ENCODE measurements at regions not wholly inside any gene's neighbourhood (a gene's known extent, or its start where the extent isn't known, plus 50 kb on each side); places are given as distances from the start of the nearest gene placed in this dataset.

- ATAC-seq (no peak), FAIRE-seq (no peak), DNase-seq (ENCODE audit: low spot score) (no peak)
- no peaks in the 10 kb centered on the region for H3K36me3 ChIP-seq (replicated peaks in 1 of 2; ENCODE audit: control insufficient read depth in 1 of 2, insufficient read depth in 2 of 2, low read length in 2 of 2)
- in situ Hi-C loops (cut with HindIII; ENCODE audit: extremely low pct_ligation_motif_present, low pct_unique_long_range_greater_than_20kb) = no loop called here
- no peaks in the 10 kb centered on the region for H3K27me3 ChIP-seq (ENCODE audit: control insufficient read depth in 1 of 2, insufficient read depth in 2 of 2, low read length in 2 of 2)
- no peaks in the 10 kb centered on the region for H3K79me2 ChIP-seq (ENCODE audit: insufficient read depth, low read length)
- 100% methylated on average over 2 of the region's 2 CpGs for WGBS (ENCODE audit: low lambda C conversion rate)
- TF ChIP-seq ZSCAN21 (CRISPR knock-in tag; IDR thresholded peaks at IDR 0.05; ENCODE audit: borderline replicate concordance) (no peak), ZNF878 (CRISPR knock-in tag; IDR thresholded peaks at IDR 0.05) (no peak), ZBTB7B (CRISPR knock-in tag; IDR thresholded peaks at IDR 0.05) (no peak), ZNF138 (CRISPR knock-in tag; IDR thresholded peaks at IDR 0.05; ENCODE audit: low read depth) (no peak), RARG (CRISPR knock-in tag; IDR thresholded peaks at IDR 0.05; ENCODE audit: low read depth) (no peak), PPARG (CRISPR knock-in tag; conservative IDR thresholded peaks at IDR 0.05) (no peak), TGIF2 (CRISPR knock-in tag; IDR thresholded peaks at IDR 0.05) (no peak), ZNF383 (CRISPR knock-in tag; IDR thresholded peaks at IDR 0.05; ENCODE audit: borderline replicate concordance) (no peak), HNRNPH1 (optimal IDR thresholded peaks at IDR 0.05; ENCODE audit: low read depth, low read length) (no peak), ZBTB39 (CRISPR knock-in tag; IDR thresholded peaks at IDR 0.05) (no peak), MIER2 (CRISPR knock-in tag; IDR thresholded peaks at IDR 0.05) (no peak), NFRKB (IDR thresholded peaks at IDR 0.05) (no peak), KDM4B (CRISPR knock-in tag; IDR thresholded peaks at IDR 0.05) (no peak), SIX4 (CRISPR knock-in tag; IDR thresholded peaks at IDR 0.05) (no peak), RELA (CRISPR knock-in tag; IDR thresholded peaks at IDR 0.05) (no peak)
- TF ChIP-seq, protein P1, sequence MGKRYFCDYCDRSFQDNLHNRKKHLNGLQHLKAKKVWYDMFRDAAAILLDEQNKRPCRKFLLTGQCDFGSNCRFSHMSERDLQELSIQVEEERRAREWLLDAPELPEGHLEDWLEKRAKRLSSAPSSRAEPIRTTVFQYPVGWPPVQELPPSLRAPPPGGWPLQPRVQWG (CRISPR knock-in tag; IDR thresholded peaks at IDR 0.05; ENCODE audit: borderline replicate concordance, low read depth) = no peak
- TF ChIP-seq, protein P2, sequence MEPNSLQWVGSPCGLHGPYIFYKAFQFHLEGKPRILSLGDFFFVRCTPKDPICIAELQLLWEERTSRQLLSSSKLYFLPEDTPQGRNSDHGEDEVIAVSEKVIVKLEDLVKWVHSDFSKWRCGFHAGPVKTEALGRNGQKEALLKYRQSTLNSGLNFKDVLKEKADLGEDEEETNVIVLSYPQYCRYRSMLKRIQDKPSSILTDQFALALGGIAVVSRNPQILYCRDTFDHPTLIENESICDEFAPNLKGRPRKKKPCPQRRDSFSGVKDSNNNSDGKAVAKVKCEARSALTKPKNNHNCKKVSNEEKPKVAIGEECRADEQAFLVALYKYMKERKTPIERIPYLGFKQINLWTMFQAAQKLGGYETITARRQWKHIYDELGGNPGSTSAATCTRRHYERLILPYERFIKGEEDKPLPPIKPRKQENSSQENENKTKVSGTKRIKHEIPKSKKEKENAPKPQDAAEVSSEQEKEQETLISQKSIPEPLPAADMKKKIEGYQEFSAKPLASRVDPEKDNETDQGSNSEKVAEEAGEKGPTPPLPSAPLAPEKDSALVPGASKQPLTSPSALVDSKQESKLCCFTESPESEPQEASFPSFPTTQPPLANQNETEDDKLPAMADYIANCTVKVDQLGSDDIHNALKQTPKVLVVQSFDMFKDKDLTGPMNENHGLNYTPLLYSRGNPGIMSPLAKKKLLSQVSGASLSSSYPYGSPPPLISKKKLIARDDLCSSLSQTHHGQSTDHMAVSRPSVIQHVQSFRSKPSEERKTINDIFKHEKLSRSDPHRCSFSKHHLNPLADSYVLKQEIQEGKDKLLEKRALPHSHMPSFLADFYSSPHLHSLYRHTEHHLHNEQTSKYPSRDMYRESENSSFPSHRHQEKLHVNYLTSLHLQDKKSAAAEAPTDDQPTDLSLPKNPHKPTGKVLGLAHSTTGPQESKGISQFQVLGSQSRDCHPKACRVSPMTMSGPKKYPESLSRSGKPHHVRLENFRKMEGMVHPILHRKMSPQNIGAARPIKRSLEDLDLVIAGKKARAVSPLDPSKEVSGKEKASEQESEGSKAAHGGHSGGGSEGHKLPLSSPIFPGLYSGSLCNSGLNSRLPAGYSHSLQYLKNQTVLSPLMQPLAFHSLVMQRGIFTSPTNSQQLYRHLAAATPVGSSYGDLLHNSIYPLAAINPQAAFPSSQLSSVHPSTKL (CRISPR knock-in tag; IDR thresholded peaks at IDR 0.05) = no peak
- no TSS peak for BruUV-seq (replicated peaks)
- no peak overlapping the region for H3K4me3 ChIP-seq (replicated peaks in 1 of 3; ENCODE audit: insufficient read depth in 1 of 3, low read depth in 2 of 3, low read length in 3 of 3)
- no peak overlapping the region for H3K27ac ChIP-seq (ENCODE audit: extremely low read length, insufficient read depth, low read length)
- H2AFZ ChIP-seq (ENCODE audit: low read length) = no peak overlapping the region
- POLR2A ChIA-PET = no interaction called here
- H3K9me3 ChIP-seq (ENCODE audit: low read length) = no peaks in the 10 kb centered on the region
- H4K20me1 ChIP-seq (ENCODE audit: insufficient read depth, low read length) = no peaks in the 10 kb centered on the region
- intact Hi-C loops (cut with micrococcal nuclease; ENCODE audit: unreplicated experiment) = no loop called here
- CTCF ChIA-PET (ENCODE audit: low intra/inter-chr PET ratio, low total read pairs) = no interaction called here
- H3K9ac ChIP-seq (ENCODE audit: insufficient read depth, low read depth, low read length) = no peak overlapping the region
- H3K4me1 ChIP-seq (ENCODE audit: insufficient read depth, low read length) = no peaks in the 10 kb centered on the region
- no peak overlapping the region for H3K4me2 ChIP-seq (ENCODE audit: low read depth, low read length)
These were observed 206.0 kb downstream of the SNAPC1 start for GRCh38 chr14:61968207-61968606.

Measured in HepG2 (cell line).